ENCODE measurements at regions not wholly inside any gene's neighbourhood (a gene's known extent, or its start where the extent isn't known, plus 50 kb on each side); places are given as distances from the start of the nearest gene placed in this dataset. TPM values are rescaled to one million over a fixed set of nuclear protein-coding genes. Genes with fewer than 3 reads are reported as not detected.
"Not testable (repeated sequence)": the region's sequence is repeated elsewhere in the genome, so short reads cannot be mapped to it uniquely, and the experiment has no call there.

DNA sequence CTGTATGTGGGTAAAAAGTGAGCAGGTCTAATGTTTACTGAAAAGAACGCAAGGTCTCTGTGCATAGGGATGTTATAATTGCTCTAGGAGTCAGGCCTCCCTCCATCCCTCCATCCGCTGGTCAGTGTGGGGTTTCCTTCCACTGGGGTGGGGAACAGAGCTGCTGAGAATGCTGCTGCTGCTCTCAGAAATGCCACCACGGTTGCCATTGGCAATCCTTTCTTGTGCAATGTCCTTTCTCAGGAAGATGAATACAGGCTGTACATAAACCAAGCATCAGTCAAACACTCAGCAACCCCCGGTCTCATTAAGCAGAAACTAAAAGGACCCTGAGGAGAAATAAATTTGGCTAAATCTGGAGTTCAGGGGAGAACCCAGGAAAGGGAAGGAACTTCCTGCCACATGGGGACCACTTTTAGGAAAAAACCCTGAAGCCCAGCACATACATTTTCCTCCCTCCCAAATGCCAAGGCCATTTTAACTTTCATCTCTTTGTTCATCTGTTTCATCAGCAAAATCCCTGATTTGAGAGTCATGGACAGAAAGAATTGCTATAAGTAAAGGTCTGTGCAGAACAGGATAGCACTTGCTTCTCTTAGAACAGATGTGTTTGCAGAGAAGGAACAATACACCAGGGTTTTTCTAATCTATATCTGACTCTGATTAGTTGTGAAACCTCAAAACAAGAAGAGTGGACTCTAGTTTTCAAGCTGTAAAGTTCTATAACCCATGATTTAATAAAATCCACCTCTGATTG is 70.4 kb upstream of the SLC1A3 start:
- Histone ChIP-seq H3K4me3 (ENCODE audit: low read depth, low read length) (no peak overlapping the region), H3K27me3 (ENCODE audit: control insufficient read depth, insufficient read depth, low read length) (peaks cover 3% of the 10 kb centered on the region), H3K36me3 (ENCODE audit: control insufficient read depth, insufficient read depth, low read length) (no peaks in the 10 kb centered on the region)
- CTCF ChIA-PET, result no interaction called here
- DNase-seq (ENCODE audit: low read depth), result no peak
- POLR2A ChIA-PET, result interaction anchor here (0.6 kb wide), 1 partner anchor 89 kb away, joined by 5 read pairs; no protein-coding TSS in a partner anchor
- TF ChIP-seq, protein P1, sequence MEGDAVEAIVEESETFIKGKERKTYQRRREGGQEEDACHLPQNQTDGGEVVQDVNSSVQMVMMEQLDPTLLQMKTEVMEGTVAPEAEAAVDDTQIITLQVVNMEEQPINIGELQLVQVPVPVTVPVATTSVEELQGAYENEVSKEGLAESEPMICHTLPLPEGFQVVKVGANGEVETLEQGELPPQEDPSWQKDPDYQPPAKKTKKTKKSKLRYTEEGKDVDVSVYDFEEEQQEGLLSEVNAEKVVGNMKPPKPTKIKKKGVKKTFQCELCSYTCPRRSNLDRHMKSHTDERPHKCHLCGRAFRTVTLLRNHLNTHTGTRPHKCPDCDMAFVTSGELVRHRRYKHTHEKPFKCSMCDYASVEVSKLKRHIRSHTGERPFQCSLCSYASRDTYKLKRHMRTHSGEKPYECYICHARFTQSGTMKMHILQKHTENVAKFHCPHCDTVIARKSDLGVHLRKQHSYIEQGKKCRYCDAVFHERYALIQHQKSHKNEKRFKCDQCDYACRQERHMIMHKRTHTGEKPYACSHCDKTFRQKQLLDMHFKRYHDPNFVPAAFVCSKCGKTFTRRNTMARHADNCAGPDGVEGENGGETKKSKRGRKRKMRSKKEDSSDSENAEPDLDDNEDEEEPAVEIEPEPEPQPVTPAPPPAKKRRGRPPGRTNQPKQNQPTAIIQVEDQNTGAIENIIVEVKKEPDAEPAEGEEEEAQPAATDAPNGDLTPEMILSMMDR (IDR thresholded peaks at IDR 0.05; ENCODE audit: insufficient read depth, low read depth, low read length), result no peak

DNA sequence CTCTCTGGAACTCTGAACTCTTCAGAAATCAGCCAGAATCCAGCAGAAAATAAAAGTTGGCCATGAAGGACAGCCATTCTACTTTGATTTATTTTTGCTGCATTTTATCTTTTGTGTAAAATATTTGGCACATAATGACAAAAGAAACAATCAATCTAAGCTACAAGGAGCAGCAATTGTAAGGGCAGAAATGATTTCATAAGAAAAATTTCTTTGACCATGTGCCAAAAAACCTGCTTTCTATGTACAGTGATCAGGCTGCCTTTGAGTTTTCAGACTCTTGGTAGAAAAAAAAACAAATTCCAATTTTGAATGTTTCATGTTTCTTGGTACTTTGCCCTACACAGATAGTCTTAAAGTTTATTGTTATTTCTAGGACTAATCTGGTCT is 69.8 kb upstream of the SLC1A3 start:
- Histone ChIP-seq H3K27me3 (ENCODE audit: control insufficient read depth, insufficient read depth, low read length) (peaks cover 1% of the 10 kb centered on the region), H3K36me3 (ENCODE audit: control insufficient read depth, insufficient read depth, low read length) (no peaks in the 10 kb centered on the region), H3K4me3 (ENCODE audit: low read depth, low read length) (no peak overlapping the region)
- ChIA-PET CTCF (no interaction called here), POLR2A (interaction anchor here (0.6 kb wide), 1 partner anchor 89 kb away, joined by 5 read pairs; no protein-coding TSS in a partner anchor)
- no peak for DNase-seq (ENCODE audit: low read depth)
- TF ChIP-seq, protein P1 (IDR thresholded peaks at IDR 0.05; ENCODE audit: insufficient read depth, low read depth, low read length), result no peak

DNA sequence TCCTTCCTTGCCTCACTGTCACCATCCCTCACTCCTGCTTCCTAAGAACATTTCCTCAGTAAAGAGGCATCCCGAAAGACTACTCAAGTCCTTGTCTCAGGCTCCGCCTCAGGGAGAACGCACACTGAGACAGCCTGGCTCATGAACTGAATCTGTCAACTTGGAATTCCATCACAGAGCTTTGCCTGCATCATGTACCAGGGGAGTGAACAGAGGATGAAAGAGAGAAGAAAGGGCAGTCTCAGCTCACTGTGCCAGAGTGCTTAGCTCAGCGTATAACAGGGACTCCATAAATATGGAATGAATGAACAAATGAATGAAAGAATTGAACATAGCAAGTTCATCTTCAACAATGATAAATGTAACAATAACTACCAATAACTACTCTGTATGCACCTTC is 68.7 kb upstream of the SLC1A3 start:
- CTCF ChIA-PET, result interaction anchor here (0.6 to 0.8 kb wide), 2 partner anchors 79 to 155 kb away, joined by 3 to 4 read pairs; no protein-coding TSS in a partner anchor
- TF ChIP-seq, protein P1 (IDR thresholded peaks at IDR 0.05; ENCODE audit: insufficient read depth, low read depth, low read length), result no peak
- DNase-seq (ENCODE audit: low read depth), result no peak
- POLR2A ChIA-PET, result no interaction called here
- H3K27me3 ChIP-seq (ENCODE audit: control insufficient read depth, insufficient read depth, low read length), result peaks cover 1% of the 10 kb centered on the region
- no peak overlapping the region for H3K4me3 ChIP-seq (ENCODE audit: low read depth, low read length)
- no peaks in the 10 kb centered on the region for H3K36me3 ChIP-seq (ENCODE audit: control insufficient read depth, insufficient read depth, low read length)

DNA sequence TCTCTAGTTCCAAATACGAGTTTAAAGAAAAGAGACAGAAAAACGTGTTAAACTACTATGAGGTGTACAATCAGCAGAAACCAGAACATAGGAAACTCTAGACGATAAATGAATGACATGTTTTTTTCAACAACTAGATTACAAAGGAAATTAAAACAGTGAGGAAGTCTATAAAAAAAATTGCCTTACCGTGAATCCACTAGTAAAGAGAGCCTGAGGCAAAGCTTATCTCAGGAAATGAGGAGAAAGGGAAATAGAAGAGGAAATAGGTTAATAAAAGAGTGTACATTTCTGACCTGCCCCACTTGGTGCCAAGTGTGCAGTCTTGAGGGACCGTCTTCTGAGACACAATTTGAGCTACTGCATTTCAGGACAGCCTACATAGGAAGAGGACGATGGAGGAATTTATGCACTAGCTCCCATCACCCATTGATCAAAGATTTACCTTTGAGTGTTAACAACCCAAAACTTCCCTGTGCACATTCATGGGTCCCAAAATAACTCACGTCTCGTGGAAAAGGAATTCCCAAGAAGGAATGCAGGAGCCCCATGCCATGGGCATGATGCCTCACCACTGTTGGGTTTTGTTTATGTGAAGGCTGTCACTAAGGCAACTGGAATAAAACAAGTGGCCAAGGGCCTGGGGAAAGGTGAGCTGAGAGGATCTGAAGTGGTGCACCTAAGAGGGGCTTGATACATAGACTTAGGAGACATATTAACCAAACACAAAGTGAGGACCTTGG is 53.6 kb upstream of the SLC1A3 start:
- no peak for DNase-seq (ENCODE audit: low read depth)
- H3K36me3 ChIP-seq (ENCODE audit: control insufficient read depth, insufficient read depth, low read length), result no peaks in the 10 kb centered on the region
- POLR2A ChIA-PET, result no interaction called here
- no peaks in the 10 kb centered on the region for H3K27me3 ChIP-seq (ENCODE audit: control insufficient read depth, insufficient read depth, low read length)
- no peak overlapping the region for H3K4me3 ChIP-seq (ENCODE audit: low read depth, low read length)
- TF ChIP-seq, protein P1 (IDR thresholded peaks at IDR 0.05; ENCODE audit: insufficient read depth, low read depth, low read length), result no peak
- CTCF ChIA-PET, result no interaction called here

DNA sequence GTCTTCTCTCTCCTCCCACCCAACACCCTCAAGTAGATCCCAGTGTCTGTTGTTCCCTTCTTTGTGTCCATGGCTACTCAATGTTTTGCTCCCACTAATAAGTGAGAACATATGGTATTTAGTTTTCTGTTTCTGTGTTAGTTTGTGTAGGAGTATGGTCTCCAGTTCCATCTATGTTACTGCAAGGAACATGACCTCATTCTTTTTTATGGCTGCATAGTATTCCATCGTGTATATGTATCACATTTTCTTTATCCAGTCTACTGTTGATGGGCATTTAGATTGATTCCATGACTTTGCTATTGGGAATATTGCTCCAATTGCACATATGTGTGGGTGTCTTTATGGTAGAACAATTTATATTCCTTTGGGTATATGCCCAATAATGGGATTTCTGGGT is 51.4 kb upstream of the SLC1A3 start:
- H3K4me3 ChIP-seq (ENCODE audit: low read depth, low read length); CTCF ChIA-PET; H3K27me3 ChIP-seq (ENCODE audit: control insufficient read depth, insufficient read depth, low read length); H3K36me3 ChIP-seq (ENCODE audit: control insufficient read depth, insufficient read depth, low read length); DNase-seq (ENCODE audit: low read depth); POLR2A ChIA-PET: not testable (repeated sequence)

Small RNA genes lying in the stretch of these regions (small RNA-seq; reads per million reads assigned to genes)
- not detected for gene RNA5SP181 (ENCODE audit: insufficient read length, low read depth, low replicate concordance)

Data from BJ (cell line).